ENCODE measurements at regions not wholly inside any gene's neighbourhood (a gene's known extent, or its start where the extent isn't known, plus 50 kb on each side); places are given as distances from the start of the nearest gene placed in this dataset.
"Not testable (repeated sequence)": the region's sequence is repeated elsewhere in the genome, so short reads cannot be mapped to it uniquely, and the experiment has no call there.

DNA sequence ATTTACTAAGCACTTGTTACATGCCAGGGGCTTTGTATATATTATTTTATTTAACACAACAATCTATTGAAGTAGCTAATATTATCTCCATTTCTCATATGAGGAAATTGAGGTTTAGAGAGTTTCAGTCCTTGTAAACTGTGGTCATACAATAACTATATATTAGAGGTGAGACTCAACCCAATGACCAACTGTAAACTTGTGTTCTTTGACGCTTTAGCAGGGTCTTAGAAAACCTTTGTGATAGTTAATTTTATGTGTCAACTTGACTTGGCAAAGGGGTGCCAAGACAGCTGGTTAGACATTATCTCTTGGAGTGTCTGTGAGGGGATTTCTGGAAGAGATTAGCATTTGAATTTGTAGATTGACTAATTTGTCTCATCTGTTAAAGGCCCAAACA is 252.4 kb upstream of the B3GALT2 start:
- DNase-seq: no peak

DNA sequence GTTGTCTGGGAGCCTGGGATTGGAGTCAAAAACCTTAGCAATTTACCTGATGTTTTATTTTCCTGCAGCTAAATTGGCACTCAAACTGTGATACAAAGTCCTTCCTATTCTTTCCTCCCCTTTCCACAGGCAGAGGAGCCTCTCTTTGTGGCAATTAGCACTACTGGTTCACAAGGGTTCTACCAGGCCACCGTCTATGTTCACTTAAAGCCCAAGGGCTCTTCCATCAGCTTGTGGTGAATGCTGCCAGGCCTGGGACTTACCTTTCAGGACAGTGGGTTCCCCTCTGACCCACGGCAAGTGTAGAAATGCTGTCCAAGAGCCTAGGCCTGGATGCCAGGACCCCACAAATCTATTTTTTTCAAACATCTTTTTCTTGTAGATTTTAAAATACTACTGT is 251.9 kb upstream of the B3GALT2 start:
- DNase-seq: no peak

DNA sequence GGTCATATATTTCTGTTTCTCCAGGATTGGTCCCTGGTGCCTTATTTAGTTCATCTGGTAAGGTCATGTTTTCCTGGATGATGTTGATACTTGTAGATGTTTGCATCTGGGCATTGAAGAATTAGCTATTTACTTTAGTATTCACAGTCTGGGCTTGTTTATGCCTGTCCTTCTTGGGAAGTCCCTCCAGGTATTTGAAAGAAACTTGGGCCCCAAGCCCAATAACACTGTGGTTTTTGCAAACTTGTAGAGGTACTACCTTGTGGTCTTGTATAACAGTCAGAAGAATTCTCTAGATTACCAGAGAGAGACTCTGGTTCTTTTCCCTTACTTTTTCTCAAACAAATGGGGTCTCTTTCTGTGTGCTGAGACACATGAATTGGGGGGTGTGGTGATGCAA is 251.4 kb upstream of the B3GALT2 start:
- DNase-seq: no peak

DNA sequence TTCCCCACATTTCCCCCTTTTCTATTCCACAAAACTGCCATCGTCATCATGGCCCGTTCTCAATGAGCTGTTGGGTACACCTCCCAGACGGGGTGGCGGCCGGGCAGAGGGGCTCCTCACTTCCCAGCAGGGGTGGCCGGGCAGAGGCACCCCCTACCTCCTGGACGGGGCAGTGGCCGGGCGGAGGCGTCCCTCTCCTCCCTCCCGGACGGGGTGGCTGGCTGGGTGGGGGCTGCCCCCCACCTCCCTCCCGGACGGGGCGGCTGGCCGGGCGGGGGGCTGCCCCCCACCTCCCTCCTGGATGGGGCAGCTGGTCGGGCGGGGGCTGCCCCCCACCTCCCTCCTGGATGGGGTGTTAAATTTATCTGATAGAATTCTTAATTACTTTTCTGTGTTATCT is 250.9 kb upstream of the B3GALT2 start:
- not testable (repeated sequence) for DNase-seq

DNA sequence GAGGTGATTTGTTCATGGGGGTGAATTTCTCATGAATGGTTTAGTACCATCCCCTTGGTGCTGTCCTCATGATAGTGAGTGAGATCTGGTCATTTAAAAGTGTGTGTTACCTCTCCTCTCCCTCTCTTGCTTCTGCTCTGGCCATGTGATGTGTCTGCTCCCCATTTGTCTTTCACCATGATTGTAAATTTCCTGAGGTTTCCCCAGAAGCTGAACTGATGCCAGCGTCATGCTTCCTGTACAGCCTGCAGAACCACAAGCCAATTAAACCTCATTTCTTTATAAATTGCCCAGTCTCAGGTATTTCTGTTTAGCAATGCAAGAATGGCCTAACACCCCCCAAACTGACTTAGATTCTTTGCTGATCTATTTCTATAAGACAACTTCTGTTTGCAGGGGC is 249.4 kb upstream of the B3GALT2 start:
- DNase-seq: no peak

DNA sequence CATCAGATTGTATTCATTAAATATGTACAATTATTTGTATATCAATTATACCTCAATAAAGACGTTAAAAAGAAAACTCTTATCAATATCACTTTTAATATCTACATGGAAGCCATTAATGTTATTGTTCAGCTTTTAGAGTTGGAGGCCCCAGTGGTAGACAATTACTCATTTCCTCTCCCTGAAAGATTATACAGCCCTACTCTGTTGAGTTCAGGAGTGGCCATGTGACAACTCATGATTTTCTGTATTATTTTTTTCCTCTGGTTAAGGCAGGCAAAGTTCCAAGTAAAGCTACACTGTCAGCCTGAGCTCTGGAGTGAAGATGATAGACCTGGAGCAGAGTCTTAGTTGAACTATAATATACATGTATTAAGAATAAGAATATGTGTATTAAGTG is 247.9 kb upstream of the B3GALT2 start:
- DNase-seq: no peak

DNA sequence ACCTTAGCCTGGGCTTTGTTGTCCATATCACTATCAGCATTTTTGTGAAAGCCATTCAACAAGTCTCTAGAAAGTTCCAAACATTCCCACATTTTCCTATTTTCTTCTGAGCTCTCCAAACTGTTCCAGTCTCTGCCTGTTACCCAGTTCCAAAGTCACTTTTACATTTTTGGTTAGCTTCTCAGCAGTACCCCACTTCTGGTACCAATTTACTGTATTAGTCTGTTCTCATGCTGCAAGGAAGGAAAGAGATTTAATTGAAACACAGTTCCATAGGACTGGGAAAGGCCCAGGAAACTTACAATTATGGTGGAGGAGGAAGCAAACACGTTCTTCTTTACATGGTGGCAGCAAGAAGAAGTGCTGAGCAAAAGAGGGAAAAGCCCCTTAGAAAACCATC is 247.2 kb upstream of the B3GALT2 start:
- DNase-seq: no peak

DNA sequence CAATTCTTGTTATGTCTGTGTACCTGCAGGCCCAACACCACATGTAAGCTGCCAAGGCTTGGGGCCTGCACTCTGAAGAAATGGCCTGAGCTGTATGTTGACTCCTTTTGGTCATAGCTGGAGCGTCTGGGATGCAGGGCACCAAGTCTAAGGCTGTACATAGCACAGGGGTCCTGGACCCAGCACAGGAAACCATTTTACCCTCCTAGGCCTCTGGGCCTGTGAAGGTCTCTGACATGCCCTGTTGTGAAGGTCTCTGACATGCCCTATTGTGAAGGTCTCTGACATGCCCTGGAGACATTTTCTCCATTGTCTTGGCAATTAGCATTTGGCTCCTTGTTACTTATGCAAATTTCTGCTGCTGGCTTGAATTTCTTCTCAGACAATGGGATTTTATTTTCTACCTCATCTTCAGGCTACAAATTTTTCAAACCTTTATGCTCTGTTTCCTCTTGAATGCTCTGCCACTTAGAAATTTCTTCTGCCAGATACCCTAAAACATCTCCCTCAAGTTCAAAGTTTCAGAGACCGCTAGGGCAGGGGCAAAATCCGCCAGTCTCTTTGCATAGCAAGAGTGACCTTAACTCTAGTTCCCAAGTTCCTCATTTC is 246.7 kb upstream of the B3GALT2 start:
- DNase-seq: no peak

DNA sequence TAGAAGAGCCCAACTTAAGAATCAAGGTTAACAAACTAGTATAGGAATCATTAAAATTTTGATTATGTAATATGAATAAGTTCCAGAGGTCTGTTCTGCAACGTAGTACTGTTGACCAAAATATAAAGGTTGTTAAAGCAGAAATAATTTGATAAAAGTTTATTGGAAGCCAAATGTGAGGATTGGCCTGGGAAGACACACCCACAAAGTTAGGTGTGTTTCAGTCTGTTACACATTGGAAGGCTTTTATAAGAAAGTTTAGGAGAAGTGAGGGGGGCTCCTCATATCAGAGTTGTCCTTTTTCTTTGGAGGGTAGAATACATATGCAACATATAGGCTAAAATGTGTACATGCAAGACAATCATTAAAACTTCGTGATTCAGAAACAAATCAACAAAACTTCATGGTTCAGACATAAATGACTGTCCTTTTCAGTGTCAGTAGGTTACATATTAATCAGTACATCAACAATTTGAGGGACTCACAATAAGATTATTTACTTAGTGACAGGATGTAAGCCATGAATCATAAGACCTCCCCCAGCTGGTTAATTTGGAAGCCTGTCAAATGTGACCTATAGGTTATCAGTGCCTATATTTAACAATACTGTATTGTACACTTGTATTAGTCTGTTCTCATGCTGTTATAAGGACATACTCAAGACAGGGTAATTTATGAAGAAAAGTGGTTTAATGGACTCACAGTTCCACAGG is 245.0 kb upstream of the B3GALT2 start:
- DNase-seq: no peak

DNA sequence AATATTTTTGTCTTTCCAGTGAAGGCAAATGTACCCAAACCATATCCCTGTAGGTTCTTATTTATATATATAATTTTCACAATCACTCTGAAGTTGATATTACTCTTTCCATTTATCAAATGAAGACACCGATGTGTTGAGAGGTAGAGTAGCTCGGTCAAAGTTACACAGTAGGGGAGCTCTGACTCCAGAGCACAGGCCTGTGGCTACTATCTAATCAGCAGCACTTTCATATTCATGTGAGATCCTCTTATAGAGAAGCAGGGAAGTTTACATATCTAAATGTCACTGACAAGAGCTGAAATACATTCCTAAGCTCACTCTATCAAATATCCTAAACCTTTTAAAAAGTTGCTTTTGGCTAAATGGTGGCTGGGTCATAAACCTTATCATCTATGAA is 241.1 kb upstream of the B3GALT2 start:
- DNase-seq: no peak

DNA sequence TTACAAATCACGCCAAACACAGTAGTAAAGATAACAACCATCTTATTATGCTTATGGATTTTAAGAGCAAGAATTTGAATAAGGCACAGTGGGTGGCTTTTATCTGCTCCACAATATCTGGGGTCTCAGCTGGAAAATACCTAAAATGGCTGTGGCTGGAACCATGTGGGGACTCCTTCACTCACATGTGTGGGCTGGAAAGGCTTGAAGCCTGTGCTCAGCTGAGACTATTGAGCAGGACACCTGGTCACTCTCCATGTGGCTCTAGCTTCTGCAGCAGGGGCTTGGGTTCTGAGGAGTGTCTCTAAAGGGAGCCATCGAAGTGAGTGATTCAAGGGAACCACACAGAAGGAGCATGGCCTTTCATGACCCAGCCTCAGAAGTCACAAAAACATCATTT is 239.6 kb upstream of the B3GALT2 start:
- DNase-seq: no peak

DNA sequence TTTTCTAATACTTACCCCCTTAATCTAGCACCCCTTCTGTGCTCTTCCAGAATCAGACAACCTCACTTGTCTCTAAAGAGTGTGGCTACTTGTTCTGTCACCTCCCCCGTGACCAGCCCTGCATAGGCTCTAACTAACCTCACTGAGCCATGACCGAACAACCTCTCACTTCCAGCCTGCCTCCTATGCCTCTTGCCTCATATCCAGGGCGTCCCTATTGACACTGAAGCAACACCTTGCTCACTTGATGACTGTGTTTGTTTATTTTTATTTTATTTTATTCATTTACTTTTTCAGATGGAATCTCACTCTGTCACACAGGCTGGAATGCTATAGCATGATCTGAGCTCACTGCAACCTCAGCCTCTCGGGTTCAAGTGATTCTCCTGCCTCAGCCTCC is 235.1 kb upstream of the B3GALT2 start:
- no peak for DNase-seq

DNA sequence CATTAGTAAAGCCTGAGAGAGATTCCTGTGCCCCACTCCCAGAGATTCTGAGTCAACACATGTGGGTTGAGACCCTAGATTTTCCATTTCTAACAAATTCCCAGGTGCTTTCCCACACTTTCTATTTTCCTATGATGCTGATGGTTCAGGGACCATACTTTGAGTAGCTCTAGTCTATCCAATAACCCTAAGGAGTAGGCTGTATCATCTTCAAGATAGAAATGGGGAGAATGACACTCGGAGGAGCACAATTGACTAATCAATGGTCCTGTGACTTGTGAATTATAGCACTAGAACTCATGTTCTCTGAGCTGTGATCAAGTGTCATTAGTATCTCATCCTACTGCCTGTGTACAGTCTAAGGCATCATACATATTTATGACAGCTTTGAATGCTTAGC is 232.9 kb upstream of the B3GALT2 start:
- DNase-seq: no peak

DNA sequence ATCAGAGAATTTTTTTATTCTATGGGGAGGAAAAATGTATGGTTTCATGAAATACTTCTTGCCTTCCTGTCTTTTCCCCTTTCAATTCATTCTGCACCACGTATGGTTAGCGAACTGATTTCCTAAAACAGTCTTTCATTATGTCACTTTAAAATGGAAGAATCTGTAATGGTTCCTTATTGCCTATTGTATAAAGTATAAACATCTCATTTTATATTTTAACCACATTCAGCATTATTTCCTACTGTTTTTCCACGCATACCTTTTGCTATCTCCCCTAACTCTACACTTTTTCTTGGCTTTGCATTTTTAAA is 232.3 kb upstream of the B3GALT2 start:
- DNase-seq: no peak

DNA sequence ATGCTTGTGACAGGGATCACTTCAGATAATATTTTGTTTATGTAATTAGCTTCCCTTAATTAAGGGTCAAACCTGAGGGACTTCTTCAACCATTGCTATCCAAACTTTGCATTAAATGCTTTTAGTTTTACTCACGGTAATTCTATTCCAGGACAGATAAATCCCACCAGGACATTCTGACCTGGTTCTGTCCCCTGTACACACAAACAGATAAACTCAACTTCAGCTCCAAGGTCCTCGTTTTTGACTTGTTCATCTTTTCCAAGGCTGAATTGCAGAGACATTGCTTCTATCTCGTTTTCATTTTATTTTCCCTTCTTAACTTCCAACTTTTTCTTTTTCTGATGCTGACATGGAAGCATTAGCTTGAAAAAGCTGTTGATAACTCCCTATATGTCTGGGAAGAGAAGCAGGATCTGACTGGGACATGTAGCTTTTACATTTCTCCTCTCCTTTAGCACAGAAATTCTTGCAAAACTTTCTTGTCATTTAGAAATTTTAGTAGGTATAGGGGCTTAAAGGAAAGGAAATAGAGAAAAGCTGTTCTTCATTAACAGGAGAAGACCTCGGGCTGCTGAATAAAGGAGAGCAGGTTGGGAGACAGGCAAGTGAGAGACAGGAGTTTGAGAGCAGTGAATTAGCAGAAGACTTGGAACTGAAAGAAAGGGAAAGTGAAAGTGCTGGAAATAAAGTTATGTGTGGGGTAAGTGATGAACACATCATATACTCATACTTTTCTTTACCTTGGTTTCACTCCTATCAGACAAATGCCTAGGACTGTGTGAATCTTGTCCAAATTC is 231.7 kb upstream of the B3GALT2 start:
- no peak for DNase-seq

DNA sequence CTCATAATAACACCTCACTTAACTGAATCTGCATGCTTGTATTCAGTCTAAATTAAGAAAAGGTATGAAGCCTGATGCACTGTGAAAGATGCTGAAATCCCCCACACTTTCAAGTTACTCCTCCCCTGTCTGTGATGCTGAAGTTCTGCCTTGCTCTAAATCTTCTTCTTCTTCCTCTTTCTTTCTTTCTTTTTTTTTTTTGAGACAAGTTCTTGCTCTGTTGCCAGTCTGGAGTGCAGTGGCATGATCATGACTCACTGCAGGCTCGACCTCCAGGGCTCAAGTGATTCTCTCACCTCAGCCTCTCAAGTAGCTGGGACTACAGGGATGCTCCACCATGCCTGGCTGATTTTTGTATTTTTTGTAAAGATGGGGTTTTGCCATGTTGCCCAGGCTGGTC is 231.0 kb upstream of the B3GALT2 start:
- peak; percentile 20 for DNase-seq

DNA sequence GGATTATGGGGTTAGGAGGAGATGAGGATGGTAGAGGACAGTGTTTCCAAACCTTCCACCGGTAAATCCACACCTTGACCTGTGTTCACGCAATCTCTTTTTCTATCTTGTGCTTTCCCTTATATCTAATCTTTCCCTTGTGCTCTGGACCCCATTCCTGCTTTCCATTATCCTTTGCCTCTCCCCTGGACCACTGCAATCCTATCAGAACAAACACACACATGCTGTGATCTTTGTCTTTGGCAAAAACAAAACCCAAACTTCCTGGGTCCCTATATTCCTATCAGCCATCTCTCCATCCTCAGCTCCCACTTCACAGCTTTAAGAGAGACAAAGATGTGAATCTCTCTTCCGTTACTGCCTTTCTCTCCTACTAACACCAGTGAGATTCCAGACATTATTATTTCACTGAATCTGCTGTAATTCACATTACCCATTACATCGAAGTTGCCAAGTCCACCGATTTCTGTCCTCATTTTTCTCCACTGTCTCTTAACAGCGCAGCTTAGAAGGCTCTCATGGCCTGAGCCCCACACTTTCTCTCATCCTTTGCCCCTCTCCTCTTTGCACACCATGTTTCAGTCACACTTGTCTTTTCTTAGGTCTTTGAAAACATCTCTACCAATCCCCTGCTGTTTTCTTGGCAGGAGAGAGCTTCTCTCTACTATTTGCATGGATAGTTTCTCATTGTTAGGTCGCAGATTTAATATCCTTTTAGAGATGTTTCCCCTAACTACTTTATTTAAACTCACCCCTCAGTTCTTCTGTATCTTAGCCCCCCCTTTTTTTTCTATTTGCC is 230.0 kb upstream of the B3GALT2 start:
- no peak for DNase-seq

DNA sequence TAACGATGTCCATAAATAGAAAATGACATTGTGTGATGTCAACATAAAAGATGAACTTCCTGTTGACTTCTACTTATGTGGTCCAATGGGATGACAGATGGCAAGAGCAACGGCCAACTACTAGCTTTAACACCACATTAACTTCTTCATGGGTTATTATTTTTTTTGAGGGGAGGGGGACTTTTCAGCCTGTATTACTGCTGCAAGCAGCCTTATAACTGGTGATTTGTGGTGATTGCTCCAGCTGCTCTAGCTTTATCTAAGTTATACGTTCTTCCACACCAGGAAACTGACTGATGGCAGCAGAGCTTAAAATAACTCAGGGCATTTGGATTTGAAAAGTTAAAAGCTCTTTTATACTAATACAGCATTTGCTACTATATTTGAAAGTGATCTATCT is 228.8 kb upstream of the B3GALT2 start:
- no peak for DNase-seq

DNA sequence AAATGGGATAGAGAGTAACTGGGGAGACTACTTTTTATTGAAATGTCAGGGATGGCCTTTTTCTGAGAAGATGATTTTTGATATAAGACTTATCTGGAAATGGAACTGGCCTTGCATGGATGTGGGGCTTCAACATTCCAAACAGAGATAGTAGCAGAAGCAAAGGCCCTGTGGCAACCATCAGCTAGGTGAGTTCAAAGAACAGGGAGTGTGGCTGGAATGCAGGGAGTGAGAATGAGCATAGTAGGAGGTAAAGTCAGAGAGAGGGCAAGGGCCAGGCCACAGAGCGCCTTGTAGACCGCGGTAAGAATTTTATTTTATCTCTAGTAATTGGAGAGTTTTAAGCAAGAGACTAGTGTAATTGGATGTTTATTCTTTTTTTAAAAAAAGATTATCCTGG is 227.0 kb upstream of the B3GALT2 start:
- DNase-seq: no peak

DNA sequence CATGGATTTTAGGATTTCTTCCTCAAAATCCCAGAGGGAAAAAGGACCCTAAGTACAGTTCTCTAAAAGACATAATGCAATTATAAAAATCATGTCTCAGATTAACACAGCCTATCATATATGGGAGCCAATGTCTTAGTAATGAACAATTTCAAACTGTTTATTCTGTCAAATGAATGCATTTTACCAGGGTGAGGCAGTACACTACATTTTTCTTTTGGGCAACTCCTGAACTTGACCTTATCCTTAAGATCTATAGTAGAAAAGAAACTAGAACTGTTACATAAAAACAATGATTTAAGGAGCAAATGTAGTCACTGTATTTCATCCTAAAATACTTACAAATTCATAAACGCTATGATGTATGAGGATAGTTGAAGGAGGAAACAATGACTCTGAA is 226.3 kb upstream of the B3GALT2 start:
- DNase-seq: no peak

DNA sequence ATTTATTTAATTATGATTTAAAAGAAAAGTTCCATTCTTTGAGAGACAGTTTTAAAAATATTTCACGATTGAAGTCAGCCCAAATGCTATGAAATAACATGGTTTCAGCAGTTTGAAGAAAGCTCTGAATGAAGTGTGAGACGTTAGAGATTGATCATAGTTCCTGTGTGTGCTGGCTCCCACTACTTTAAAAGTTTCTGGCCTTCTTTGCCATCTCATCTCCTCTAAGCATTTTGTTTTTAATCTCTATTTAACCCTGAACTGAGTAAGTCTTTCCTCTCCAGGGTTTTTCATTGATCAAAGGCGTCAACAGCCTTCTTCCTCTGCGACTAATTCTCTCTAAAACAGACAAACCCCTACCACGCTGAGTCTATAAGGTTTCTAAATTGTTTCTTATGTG is 225.3 kb upstream of the B3GALT2 start:
- DNase-seq: no peak

DNA sequence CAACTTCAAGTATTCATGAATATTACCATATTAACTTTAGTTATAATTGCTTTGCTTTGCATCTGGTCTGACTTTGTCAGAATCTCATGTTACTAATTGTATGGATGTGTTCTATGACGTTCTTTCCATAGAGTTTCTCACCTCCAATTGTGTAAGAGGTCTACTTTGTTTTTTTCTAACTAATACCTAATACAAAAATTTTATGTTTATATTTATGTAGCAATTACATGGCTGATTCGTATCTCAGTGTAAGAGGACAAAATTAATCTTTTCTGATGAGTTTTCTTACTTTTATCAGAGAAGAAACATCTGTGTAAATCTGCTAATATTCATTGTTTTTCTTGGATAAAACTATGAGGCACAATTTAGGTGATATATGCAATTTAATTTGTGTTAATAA is 224.8 kb upstream of the B3GALT2 start:
- no peak for DNase-seq

DNA sequence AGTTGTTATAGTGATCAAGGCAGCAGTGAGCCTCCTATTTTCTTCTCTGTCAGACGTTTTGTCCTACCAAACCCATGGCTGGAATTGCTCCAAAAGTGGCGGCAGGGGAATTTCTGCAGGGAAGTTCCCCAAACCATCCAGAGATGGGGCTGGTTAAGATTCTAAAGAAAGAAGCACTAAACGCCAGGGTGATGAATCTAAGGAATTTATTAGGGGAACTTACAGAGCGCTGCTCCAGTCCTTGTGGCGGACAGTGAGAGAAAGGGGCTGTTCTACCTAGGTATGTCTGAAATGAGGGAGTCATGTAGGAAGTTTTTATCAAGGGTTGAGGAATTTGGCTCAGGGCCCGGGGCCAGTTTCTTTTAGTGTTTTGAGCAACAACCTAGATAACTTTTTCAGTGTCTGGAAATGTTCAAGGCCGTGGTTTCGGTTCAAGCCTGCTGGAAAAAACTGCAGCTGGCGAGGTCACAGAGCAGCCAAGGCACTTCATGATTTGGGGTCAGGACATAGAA is 222.4 kb upstream of the B3GALT2 start:
- no peak for DNase-seq
